ENCODE measurements at regions not wholly inside any gene's neighbourhood (a gene's known extent, or its start where the extent isn't known, plus 50 kb on each side); places are given as distances from the start of the nearest gene placed in this dataset.

- no peak for TF ChIP-seq EZH2 (IDR thresholded peaks at IDR 0.05)
- no peak for TF ChIP-seq CTCF (IDR thresholded peaks at IDR 0.05)
Measured at GRCh38 chr9:118637681-118638080, 731.6 kb downstream of the BRINP1 start.
